HL-60 (cell line): ENCODE measurements at regions not wholly inside any gene's neighbourhood (a gene's known extent, or its start where the extent isn't known, plus 50 kb on each side); places are given as distances from the start of the nearest gene placed in this dataset.

Source experiments
- GABPA ChIP-seq: IDR thresholded peaks from 2 replicates; pipeline ENCODE4 v1.6.1; 2012; ENCODE audit warnings: low read depth
- POLR2AphosphoS5 ChIP-seq: IDR thresholded peaks from 2 replicates; pipeline ENCODE4 v1.6.1; 2012; ENCODE audit warnings: low read depth
- REST ChIP-seq: IDR thresholded peaks from 2 replicates; pipeline ENCODE4 v1.6.1; 2012; ENCODE audit warnings: low read depth; ENCODE audit not compliant: insufficient replicate concordance
- SPI1 ChIP-seq: IDR thresholded peaks from 2 replicates; pipeline ENCODE4 v1.6.1; 2012; ENCODE audit warnings: low read depth, mild to moderate bottlenecking, borderline replicate concordance
- TF ChIP-seq, protein P1 (sequence below): IDR thresholded peaks from one replicate; pipeline ENCODE4 v1.5.1; 2011; ENCODE audit warnings: low read length, control low read depth, inconsistent platforms; ENCODE audit not compliant: insufficient read depth

DNA sequence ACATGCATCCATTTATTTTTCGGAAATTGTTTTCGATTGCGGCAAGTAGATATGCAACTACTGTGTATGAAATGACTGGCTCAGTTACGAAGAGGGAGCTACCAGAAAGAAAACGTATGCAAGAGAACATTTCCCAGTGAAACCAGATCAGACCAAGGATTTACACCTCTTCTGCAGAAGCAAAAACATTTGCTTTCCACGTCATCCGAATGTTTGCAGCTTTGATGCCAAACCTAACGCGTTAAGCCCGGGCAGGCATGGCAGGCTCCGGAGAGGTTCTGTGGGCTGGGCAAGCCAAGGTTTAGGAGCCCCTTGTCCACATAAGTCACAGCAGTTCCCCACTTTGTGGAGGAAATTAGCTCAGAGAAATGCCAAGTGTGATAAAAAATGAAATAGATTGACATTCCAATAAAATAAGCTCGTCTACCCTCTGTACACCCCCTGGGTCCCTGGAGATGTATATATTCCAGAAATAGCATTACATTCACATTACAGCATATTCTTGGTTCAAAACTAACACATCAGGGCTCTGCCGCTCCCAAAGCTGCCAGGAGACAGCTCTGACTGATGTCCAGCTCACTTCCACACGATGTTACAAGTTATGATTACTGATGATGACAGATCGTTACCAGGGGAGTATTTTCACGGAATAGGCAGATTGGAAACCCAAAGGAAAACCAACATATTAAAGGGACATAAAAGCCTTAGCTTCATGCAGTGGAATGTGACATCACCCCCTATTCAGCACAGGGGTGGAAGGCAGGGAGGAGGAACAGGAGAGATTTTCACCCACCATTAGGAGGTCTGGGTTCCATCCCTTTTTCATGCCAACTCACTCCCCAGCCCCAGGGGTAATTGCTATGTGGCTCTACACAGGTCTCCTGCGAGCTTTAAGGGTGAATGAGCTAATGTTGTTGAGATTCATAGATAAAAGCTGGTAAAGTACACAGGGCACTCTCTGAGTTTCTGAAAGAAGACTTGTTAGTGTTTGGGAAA is 81.5 kb downstream of the LYZL1 start:
- TF ChIP-seq, protein P1, sequence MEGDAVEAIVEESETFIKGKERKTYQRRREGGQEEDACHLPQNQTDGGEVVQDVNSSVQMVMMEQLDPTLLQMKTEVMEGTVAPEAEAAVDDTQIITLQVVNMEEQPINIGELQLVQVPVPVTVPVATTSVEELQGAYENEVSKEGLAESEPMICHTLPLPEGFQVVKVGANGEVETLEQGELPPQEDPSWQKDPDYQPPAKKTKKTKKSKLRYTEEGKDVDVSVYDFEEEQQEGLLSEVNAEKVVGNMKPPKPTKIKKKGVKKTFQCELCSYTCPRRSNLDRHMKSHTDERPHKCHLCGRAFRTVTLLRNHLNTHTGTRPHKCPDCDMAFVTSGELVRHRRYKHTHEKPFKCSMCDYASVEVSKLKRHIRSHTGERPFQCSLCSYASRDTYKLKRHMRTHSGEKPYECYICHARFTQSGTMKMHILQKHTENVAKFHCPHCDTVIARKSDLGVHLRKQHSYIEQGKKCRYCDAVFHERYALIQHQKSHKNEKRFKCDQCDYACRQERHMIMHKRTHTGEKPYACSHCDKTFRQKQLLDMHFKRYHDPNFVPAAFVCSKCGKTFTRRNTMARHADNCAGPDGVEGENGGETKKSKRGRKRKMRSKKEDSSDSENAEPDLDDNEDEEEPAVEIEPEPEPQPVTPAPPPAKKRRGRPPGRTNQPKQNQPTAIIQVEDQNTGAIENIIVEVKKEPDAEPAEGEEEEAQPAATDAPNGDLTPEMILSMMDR = no peak
- no peak for TF ChIP-seq POLR2AphosphoS5
- no peak for TF ChIP-seq REST
- no peak for TF ChIP-seq GABPA
- TF ChIP-seq SPI1 = no peak
